Left cardiac atrium (tissue), 4 donors: ENCODE measurements at regions not wholly inside any gene's neighbourhood (a gene's known extent, or its start where the extent isn't known, plus 50 kb on each side); places are given as distances from the start of the nearest gene placed in this dataset.

Experiments
- ATAC-seq, 2 donors: fragments of 200-7000 bp; cut with Tn5 transposase; one replicate each; pipeline ENCODE4 v1.9.1; 2020; ENCODE audit warnings: mild to moderate bottlenecking in 2 of 2, moderate library complexity in 2 of 2
- DNase-seq: peaks from one replicate; pipeline ENCODE4 v3.0.0-alpha.2; 2020
- intact Hi-C, 2 donors: fragments of 100-400 bp; cut with DNase I; formaldehyde crosslinking; loops; one replicate each; pipeline versions ENCODE4 v1.14.1 to v1.15.1; 2022 to 2023
- donor health status: DM: no; HTN: yes; CAD: no.
- donor health status: DM: no; HTN: yes; CAD: no; lungs with severe emphysema.
- donor health status: DM: yes; HTN: yes; CAD: no.
- donor health status: Dilated cardiomyopathy.

GRCh38 chr6:141260627-141261015 lies 872.1 kb upstream of the GJE1 start:
- intact Hi-C loops = no loop called here
- DNase-seq = peak; percentile 13
- ATAC-seq = peak in 1 of 2 donors; percentile 23

- no peak for DNase-seq
- intact Hi-C loops = no loop called here
- no peak for ATAC-seq
These were observed 872.9 kb upstream of the GJE1 start for GRCh38 chr6:141259807-141260206.

- intact Hi-C loops = no loop called here
- DNase-seq = no peak
These were observed 873.6 kb upstream of the GJE1 start for GRCh38 chr6:141259091-141259490.

GRCh38 chr6:141258516-141258915 lies 874.2 kb upstream of the GJE1 start:
- ATAC-seq (no peak), DNase-seq (no peak)
- intact Hi-C loops = no loop called here

More at GRCh38 chr6:141259091-141259490, 873.6 kb upstream of the GJE1 start:
- no peak for ATAC-seq

GRCh38 chr6:141254336-141254735 lies 878.4 kb upstream of the GJE1 start:
- intact Hi-C loops = no loop called here
- DNase-seq (no peak), ATAC-seq (no peak)

- DNase-seq (no peak), ATAC-seq (peak in 1 of 2 donors; percentile 55)
- intact Hi-C loops = no loop called here
These were observed 879.7 kb upstream of the GJE1 start for GRCh38 chr6:141252828-141253608.

- intact Hi-C loops = no loop called here
- DNase-seq (no peak), ATAC-seq (no peak)
These were observed 881.4 kb upstream of the GJE1 start for GRCh38 chr6:141251286-141251685.

GRCh38 chr6:141248021-141248799 lies 884.5 kb upstream of the GJE1 start:
- DNase-seq (no peak), ATAC-seq (no peak)
- intact Hi-C loops = no loop called here

- intact Hi-C loops = no loop called here
- no peak for DNase-seq
- no peak for ATAC-seq
These were observed 888.4 kb upstream of the GJE1 start for GRCh38 chr6:141244366-141244765.

- no peak for ATAC-seq
- intact Hi-C loops = no loop called here
- no peak for DNase-seq
These were observed 889.8 kb upstream of the GJE1 start for GRCh38 chr6:141242957-141243356.

GRCh38 chr6:141229296-141229695 lies 903.4 kb upstream of the GJE1 start:
- DNase-seq (no peak), ATAC-seq (no peak)
- intact Hi-C loops = no loop called here

- intact Hi-C loops = no loop called here
- no peak for DNase-seq
- ATAC-seq = no peak
These were observed 914.1 kb upstream of the GJE1 start for GRCh38 chr6:141218583-141218982.

GRCh38 chr6:141216726-141217125 lies 916.0 kb upstream of the GJE1 start:
- DNase-seq (no peak), ATAC-seq (no peak)
- intact Hi-C loops = no loop called here

- intact Hi-C loops = no loop called here
- DNase-seq (no peak), ATAC-seq (no peak)
These were observed 920.4 kb upstream of the GJE1 start for GRCh38 chr6:141212296-141212695.

GRCh38 chr6:141211845-141212244 lies 920.9 kb upstream of the GJE1 start:
- no peak for ATAC-seq
- DNase-seq = no peak
- intact Hi-C loops = no loop called here

- DNase-seq (no peak), ATAC-seq (no peak)
- intact Hi-C loops = no loop called here
These were observed 921.8 kb upstream of the GJE1 start for GRCh38 chr6:141210901-141211300.

GRCh38 chr6:141209890-141210289 lies 922.8 kb upstream of the GJE1 start:
- ATAC-seq (no peak), DNase-seq (no peak)
- intact Hi-C loops = no loop called here

- DNase-seq = no peak
- intact Hi-C loops = no loop called here
- ATAC-seq = no peak
These were observed 924.6 kb upstream of the GJE1 start for GRCh38 chr6:141208101-141208500.

- intact Hi-C loops = no loop called here
- ATAC-seq = peak in 1 of 2 donors; percentile 49
- no peak for DNase-seq
These were observed 928.7 kb upstream of the GJE1 start for GRCh38 chr6:141203902-141204575.

GRCh38 chr6:141202626-141203025 lies 930.1 kb upstream of the GJE1 start:
- no peak for ATAC-seq
- intact Hi-C loops = no loop called here
- DNase-seq = no peak
